SU-DHL-6 (cell line): ENCODE measurements at regions not wholly inside any gene's neighbourhood (a gene's known extent, or its start where the extent isn't known, plus 50 kb on each side); places are given as distances from the start of the nearest gene placed in this dataset.

Experiments used
- CTCF ChIP-seq: fragments of 200-600 bp; sonication (generic); IDR thresholded peaks from one replicate; pipeline ENCODE4 v1.5.1; 2017; ENCODE audit warnings: antibody characterized with exemption, mild to moderate bottlenecking, low read length, moderate library complexity; ENCODE audit not compliant: insufficient read depth, poor library complexity, severe bottlenecking
- EZH2phosphoT487 ChIP-seq: fragments of 200-600 bp; sonication (generic), shearing (Covaris generic); conservative IDR thresholded peaks from 2 replicates; pipeline ENCODE4 v1.6.1; 2018; ENCODE audit warnings: mild to moderate bottlenecking, antibody characterized with exemption, low read length, moderate library complexity, mixed read lengths

GRCh38 chr15:70247281-70247680, 149.6 kb upstream of the TLE3 start:
- TF ChIP-seq CTCF (no peak), EZH2phosphoT487 (no peak)
